Fibroblast of lung (primary cell): ENCODE measurements at regions not wholly inside any gene's neighbourhood (a gene's known extent, or its start where the extent isn't known, plus 50 kb on each side); places are given as distances from the start of the nearest gene placed in this dataset.

Experiments
- EZH2 ChIP-seq: IDR thresholded peaks from 2 replicates; pipeline ENCODE4 v1.5.1; 2012; ENCODE audit warnings: low read length, control low read depth, mild to moderate bottlenecking; ENCODE audit errors: missing control alignments
- TF ChIP-seq, protein P1 (sequence below), 2 donors: IDR thresholded peaks in 1 of 2; conservative IDR thresholded peaks in 1 of 2; 1 replicate in 1 of 2; 2 replicates in 1 of 2; pipeline ENCODE4 v1.5.1; 2011 to 2012; ENCODE audit warnings: low read length in 2 of 2, control low read depth in 1 of 2, inconsistent platforms in 1 of 2, low read depth in 1 of 2, mild to moderate bottlenecking in 1 of 2

DNA sequence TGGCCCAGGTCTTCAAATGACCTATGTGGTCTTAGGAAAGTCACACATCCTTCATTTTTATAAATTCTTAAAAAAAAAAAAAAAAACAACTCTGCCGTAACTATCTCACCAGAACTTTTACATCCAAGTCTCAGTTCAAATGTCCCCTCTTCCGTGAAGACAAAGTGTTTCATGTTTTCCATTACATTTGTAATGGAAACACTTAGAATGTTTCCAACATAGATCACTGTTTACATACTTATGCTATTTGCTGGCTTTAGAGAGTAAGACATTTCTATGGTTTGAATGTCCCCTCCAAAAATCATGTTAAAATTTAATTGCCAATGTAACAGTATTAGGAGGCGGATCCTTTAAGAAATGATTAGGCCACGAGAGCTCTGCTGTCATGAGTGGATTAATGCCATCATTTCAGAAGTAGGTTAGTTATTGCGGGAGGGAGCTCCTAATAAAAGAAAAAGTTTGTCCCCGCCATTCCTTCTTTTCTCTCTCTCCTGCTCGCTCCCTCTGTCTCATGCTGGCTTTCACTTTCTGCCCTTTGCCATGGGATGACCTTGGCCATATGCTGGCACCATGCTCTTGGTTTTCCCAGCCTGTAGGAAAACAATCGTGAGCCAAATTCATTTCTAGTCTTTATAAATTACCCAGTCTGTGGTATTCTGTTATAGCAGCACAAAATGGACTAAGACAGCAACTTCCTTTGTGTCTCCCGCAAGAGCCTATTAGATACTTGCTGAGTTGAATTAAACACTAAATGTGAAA lies 887.8 kb upstream of the SOX9 start:
- TF ChIP-seq, protein P1, sequence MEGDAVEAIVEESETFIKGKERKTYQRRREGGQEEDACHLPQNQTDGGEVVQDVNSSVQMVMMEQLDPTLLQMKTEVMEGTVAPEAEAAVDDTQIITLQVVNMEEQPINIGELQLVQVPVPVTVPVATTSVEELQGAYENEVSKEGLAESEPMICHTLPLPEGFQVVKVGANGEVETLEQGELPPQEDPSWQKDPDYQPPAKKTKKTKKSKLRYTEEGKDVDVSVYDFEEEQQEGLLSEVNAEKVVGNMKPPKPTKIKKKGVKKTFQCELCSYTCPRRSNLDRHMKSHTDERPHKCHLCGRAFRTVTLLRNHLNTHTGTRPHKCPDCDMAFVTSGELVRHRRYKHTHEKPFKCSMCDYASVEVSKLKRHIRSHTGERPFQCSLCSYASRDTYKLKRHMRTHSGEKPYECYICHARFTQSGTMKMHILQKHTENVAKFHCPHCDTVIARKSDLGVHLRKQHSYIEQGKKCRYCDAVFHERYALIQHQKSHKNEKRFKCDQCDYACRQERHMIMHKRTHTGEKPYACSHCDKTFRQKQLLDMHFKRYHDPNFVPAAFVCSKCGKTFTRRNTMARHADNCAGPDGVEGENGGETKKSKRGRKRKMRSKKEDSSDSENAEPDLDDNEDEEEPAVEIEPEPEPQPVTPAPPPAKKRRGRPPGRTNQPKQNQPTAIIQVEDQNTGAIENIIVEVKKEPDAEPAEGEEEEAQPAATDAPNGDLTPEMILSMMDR (conservative IDR thresholded peaks at IDR 0.05 in 1 of 2, IDR thresholded peaks at IDR 0.05 in 1 of 2; ENCODE audit: low read depth in 1 of 2, low read length in 2 of 2): no peak
- TF ChIP-seq EZH2: no peak
